GM12891 (cell line): ENCODE measurements at regions not wholly inside any gene's neighbourhood (a gene's known extent, or its start where the extent isn't known, plus 50 kb on each side); places are given as distances from the start of the nearest gene placed in this dataset.

Experiments
- DNase-seq: peaks from one replicate; pipeline ENCODE4 v3.0.0; 2011; ENCODE audit warnings: low spot score; ENCODE audit not compliant: insufficient read length
- FAIRE-seq: peaks from 2 replicates; lab custom pipeline; 2011; peaks lifted over from hg19 to GRCh38; lab: Jason Lieb, UNC
- PAX5 ChIP-seq: IDR thresholded peaks from 2 replicates; pipeline ENCODE4 v1.6.1; 2011; ENCODE audit warnings: low read length, moderate library complexity, mild to moderate bottlenecking; ENCODE audit not compliant: insufficient read depth, severe bottlenecking
- POLR2A ChIP-seq: IDR thresholded peaks from 2 replicates; pipeline ENCODE4 v1.6.1; 2011; ENCODE audit warnings: low read depth, low read length, control low read depth
- POLR2AphosphoS5 ChIP-seq: IDR thresholded peaks from 2 replicates; pipeline ENCODE4 v1.6.1; 2011; ENCODE audit warnings: low read depth, low read length, control low read depth
- POU2F2 ChIP-seq: IDR thresholded peaks from 2 replicates; pipeline ENCODE4 v1.6.1; 2011; ENCODE audit warnings: low read depth, mild to moderate bottlenecking, control low read depth, low read length, moderate library complexity
- SPI1 ChIP-seq: IDR thresholded peaks from 2 replicates; pipeline ENCODE4 v1.6.1; 2011; ENCODE audit warnings: low read depth, low read length, control low read depth
- TAF1 ChIP-seq: IDR thresholded peaks from 2 replicates; pipeline ENCODE4 v1.6.1; 2011; ENCODE audit warnings: low read depth, low read length, control low read depth

- TF ChIP-seq SPI1 (no peak), POLR2A (no peak), TAF1 (no peak), PAX5 (no peak), POLR2AphosphoS5 (no peak), POU2F2 (no peak)
- FAIRE-seq: no peak
- no peak for DNase-seq
Measured at GRCh38 chr10:2851566-2851965, 215.8 kb upstream of the PFKP start.

- TF ChIP-seq POU2F2 (no peak), TAF1 (no peak)
- FAIRE-seq (no peak), DNase-seq (no peak)
Measured at GRCh38 chr10:2850202-2850601, 217.1 kb upstream of the PFKP start.

- TF ChIP-seq PAX5: no peak
- no peak for DNase-seq
- FAIRE-seq: no peak
Measured at GRCh38 chr10:2844925-2845324, 222.4 kb upstream of the PFKP start.

GRCh38 chr10:2839081-2839725, 228.1 kb upstream of the PFKP start:
- TF ChIP-seq PAX5 (no peak), TAF1 (no peak), POLR2AphosphoS5 (no peak), SPI1 (no peak), POLR2A (no peak), POU2F2 (no peak)
- DNase-seq: no peak
- FAIRE-seq: peak; percentile 13

GRCh38 chr10:2837674-2838073, 229.7 kb upstream of the PFKP start:
- no peak for DNase-seq
- TF ChIP-seq POLR2AphosphoS5: no peak
- TF ChIP-seq POLR2A: no peak
- no peak for TF ChIP-seq SPI1
- TF ChIP-seq PAX5: no peak
- TF ChIP-seq POU2F2: no peak
- no peak for TF ChIP-seq TAF1
- FAIRE-seq: no peak

- FAIRE-seq (no peak), DNase-seq (no peak)
- TF ChIP-seq SPI1: no peak
- TF ChIP-seq POU2F2: no peak
- no peak for TF ChIP-seq TAF1
- no peak for TF ChIP-seq POLR2AphosphoS5
- no peak for TF ChIP-seq POLR2A
Measured at GRCh38 chr10:2836921-2837662, 230.3 kb upstream of the PFKP start.

- DNase-seq: no peak
- TF ChIP-seq TAF1: no peak
- TF ChIP-seq SPI1: no peak
- TF ChIP-seq POU2F2: no peak
- no peak for TF ChIP-seq PAX5
- TF ChIP-seq POLR2A: no peak
- no peak for TF ChIP-seq POLR2AphosphoS5
- FAIRE-seq: no peak
Measured at GRCh38 chr10:2834214-2834613, 233.1 kb upstream of the PFKP start.

GRCh38 chr10:2831509-2831908, 235.8 kb upstream of the PFKP start:
- no peak for FAIRE-seq

GRCh38 chr10:2828741-2829140, 238.6 kb upstream of the PFKP start:
- no peak for TF ChIP-seq PAX5
- no peak for TF ChIP-seq POLR2AphosphoS5
- DNase-seq (no peak), FAIRE-seq (no peak)

More at GRCh38 chr10:2831509-2831908, 235.8 kb upstream of the PFKP start:
- DNase-seq: no peak
- TF ChIP-seq TAF1 (no peak), PAX5 (no peak), POU2F2 (no peak), POLR2A (no peak), SPI1 (no peak), POLR2AphosphoS5 (no peak)

GRCh38 chr10:2826675-2827074, 240.7 kb upstream of the PFKP start:
- no peak for FAIRE-seq
- no peak for TF ChIP-seq PAX5
- TF ChIP-seq TAF1: no peak
- TF ChIP-seq POLR2A: no peak
- no peak for TF ChIP-seq POU2F2
- TF ChIP-seq SPI1: no peak
- TF ChIP-seq POLR2AphosphoS5: no peak

More at GRCh38 chr10:2826675-2827074, 240.7 kb upstream of the PFKP start:
- DNase-seq: no peak
